Stimulated activated memory B cell treated with anti-CD40 and anti-IgM and Interleukin-4, amounts not matched to agents 10 μg/mL and 1 μg/mL and 100 μg/mL, for 72 hours (primary cell): ENCODE measurements at regions not wholly inside any gene's neighbourhood (a gene's known extent, or its start where the extent isn't known, plus 50 kb on each side); places are given as distances from the start of the nearest gene placed in this dataset.

Experiments used
- ATAC-seq: fragments of 150-1000 bp; cut with Tn5 transposase; 2 replicates; pipeline ENCODE4 v1.10.0; 2021
- H3K27ac Mint-ChIP-seq: one replicate; pipeline ENCODE4 v1.8.0; 2022; ENCODE audit warnings: mild to moderate bottlenecking, mixed read lengths
- H3K27me3 Mint-ChIP-seq: one replicate; pipeline ENCODE4 v1.8.0; 2022; ENCODE audit warnings: mixed read lengths
- H3K36me3 Mint-ChIP-seq: one replicate; pipeline ENCODE4 v1.8.0; 2022; ENCODE audit warnings: mixed read lengths
- H3K4me1 Mint-ChIP-seq: one replicate; pipeline ENCODE4 v1.8.0; 2022; ENCODE audit warnings: mixed read lengths
- H3K4me3 Mint-ChIP-seq: one replicate; pipeline ENCODE4 v1.8.0; 2022; ENCODE audit warnings: mild to moderate bottlenecking, moderate library complexity, mixed read lengths
- H3K9me3 Mint-ChIP-seq: one replicate; pipeline ENCODE4 v1.8.0; 2022; ENCODE audit warnings: mixed read lengths

DNA sequence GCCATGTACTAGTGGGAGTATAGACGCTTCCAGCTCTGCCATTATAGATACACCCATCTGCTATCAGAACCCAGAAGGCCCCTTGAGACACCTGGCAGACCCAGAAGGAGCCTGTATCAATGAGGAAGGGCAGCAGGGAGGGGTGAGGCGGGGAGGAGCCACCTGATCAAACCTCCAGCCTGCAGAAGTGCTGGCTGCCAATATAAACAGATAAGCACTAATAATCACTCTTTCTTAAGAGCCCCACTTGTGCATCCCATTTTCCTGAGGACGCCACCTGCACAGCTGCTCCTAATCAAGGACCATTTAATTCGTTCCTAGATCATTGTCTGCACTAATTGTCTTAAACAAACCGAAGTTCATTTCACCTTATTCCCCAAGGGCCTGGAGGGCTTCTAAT lies 75.0 kb upstream of the NEK6 start:
- Mint-ChIP-seq H3K27ac (no peak overlapping the region), H3K27me3 (peaks cover 13% of the 10 kb centered on the region), H3K4me1 (peaks cover 22% of the 10 kb centered on the region), H3K9me3 (peaks cover 2% of the 10 kb centered on the region), H3K36me3 (no peaks in the 10 kb centered on the region), H3K4me3 (no peak overlapping the region)
- ATAC-seq: no peak

DNA sequence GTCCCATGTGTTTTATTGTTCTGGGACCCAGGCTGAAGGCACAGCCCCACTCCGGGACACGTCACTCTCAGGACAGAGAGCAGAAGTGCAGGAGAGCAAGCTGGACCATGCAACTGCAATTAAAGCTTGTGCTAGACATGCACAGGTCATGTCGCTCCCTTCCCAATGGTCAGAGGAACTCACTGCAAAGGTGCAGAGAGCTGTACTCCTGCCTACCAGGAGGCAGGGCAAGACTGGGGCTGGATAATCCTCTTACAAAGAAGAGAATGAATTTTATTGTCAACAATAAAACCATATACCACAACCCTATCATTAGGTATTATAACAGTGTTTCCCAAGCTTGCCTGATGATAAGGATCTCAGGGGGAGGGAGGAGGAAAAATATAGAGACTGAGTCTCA lies 74.0 kb upstream of the NEK6 start:
- Mint-ChIP-seq H3K4me3 (no peak overlapping the region), H3K27ac (no peak overlapping the region), H3K27me3 (peaks cover 16% of the 10 kb centered on the region), H3K36me3 (no peaks in the 10 kb centered on the region), H3K9me3 (peaks cover 2% of the 10 kb centered on the region), H3K4me1 (peaks cover 31% of the 10 kb centered on the region)
- no peak for ATAC-seq

DNA sequence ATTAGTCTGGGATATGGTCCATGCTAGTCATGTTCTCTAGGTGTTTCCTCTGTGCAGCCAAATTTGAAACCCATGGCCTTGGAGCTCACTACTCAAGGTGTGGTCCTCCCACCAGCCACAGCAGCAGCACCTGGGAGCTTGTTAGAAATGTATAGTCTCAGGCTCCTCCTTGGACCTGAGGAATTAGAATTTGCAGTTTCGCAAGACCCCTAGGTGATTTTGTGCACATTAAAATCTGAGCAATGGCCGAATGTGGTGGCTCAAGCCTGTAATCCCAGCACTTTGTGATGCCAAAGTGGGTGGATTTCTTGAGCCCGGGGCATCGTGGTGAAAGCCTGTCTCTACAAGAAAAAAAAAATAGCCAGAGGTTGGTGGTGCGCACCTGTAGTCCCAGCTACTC lies 72.3 kb upstream of the NEK6 start:
- no peak for ATAC-seq
- H3K36me3 Mint-ChIP-seq: no peaks in the 10 kb centered on the region
- no peak overlapping the region for H3K4me3 Mint-ChIP-seq
- no peak overlapping the region for H3K27ac Mint-ChIP-seq
- H3K9me3 Mint-ChIP-seq: peaks cover 2% of the 10 kb centered on the region
- peaks cover 16% of the 10 kb centered on the region for H3K27me3 Mint-ChIP-seq
- peaks cover 28% of the 10 kb centered on the region for H3K4me1 Mint-ChIP-seq

DNA sequence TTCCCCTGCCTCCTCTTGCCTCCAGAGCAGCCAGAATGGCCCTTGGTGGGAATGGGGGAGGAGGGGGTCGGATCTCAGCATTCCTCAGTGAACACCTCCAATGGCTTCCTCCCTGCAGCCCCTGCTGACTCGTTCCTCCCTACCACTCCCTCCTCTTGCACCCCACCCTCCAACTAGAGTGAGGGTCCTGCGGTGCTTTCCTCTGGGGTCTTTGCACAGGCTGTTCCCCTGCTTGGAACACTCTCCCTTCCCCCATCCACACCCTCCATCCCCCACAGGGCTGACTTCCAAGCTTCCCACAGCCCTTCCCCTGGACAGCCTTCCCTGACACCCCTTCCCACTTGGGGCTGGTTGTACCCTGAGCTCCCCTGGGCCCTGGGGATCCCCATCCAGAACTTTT lies 70.4 kb upstream of the NEK6 start:
- Mint-ChIP-seq H3K27me3 (peaks cover 16% of the 10 kb centered on the region), H3K27ac (peak overlapping the region; percentile 36), H3K4me3 (no peak overlapping the region), H3K9me3 (peaks cover 2% of the 10 kb centered on the region), H3K4me1 (peaks cover 31% of the 10 kb centered on the region), H3K36me3 (no peaks in the 10 kb centered on the region)
- ATAC-seq: no peak

DNA sequence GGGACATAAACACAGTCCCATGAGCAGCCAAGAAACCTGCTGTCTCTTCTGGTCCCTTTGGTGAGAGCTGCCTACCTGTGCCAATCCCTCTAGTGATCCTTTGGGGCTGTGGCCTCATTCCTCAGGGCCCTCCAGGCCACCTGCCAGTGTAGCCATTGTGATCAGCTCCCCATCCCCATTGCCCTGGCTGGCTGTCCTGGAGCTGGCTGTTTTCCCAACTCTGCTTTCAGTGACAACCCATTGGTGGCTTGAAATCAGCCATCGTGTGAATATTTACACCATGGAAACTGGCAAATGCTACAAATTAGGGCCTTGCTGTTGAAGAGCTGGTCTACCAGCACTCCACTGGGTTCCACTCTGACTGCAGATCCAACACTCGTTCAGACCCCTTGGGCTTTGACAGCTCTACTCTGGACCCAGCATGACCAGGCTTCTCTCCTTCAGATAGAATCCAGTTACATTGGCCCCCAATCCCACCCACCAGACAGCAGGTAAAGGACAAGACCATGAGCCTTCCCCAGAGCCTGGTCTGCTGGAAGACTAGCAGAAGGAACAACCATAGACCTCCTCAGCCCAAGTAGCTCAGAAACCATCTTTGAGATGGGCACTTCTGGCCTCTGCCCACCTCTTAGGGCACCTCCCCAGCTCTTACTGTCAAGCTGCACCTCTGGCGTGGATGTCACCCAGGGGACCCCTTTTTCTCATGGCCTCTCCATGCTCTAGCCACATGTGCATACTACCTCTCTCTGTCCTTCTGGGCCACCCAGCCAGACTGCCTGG lies 69.2 kb upstream of the NEK6 start:
- H3K36me3 Mint-ChIP-seq: no peaks in the 10 kb centered on the region
- H3K4me1 Mint-ChIP-seq: peaks cover 41% of the 10 kb centered on the region
- H3K27me3 Mint-ChIP-seq: peaks cover 16% of the 10 kb centered on the region
- no peak for ATAC-seq
- peak overlapping the region; percentile 36 for H3K27ac Mint-ChIP-seq
- H3K4me3 Mint-ChIP-seq: no peak overlapping the region
- peaks cover 2% of the 10 kb centered on the region for H3K9me3 Mint-ChIP-seq

DNA sequence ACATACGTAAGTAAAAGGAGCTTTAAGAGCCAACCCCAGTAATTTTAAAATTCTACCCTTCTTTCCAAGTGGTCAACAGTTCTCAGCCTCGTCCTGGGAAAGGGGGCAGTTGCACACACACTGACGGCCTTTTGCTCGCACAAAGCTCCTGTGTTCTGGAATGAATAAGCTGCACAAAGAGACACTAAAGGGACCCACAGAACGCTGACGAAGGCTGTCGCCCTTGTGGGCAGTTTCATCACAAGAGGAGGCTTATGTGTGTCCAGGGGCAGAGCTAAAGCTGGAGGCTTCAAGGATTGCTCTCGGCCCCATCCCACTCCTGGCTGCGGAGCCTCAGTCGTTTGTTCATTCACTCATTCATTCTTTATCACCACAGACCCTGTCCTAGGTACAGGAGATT lies 67.0 kb upstream of the NEK6 start:
- Mint-ChIP-seq H3K4me3 (no peak overlapping the region), H3K27ac (peak overlapping the region; percentile 54), H3K27me3 (peaks cover 16% of the 10 kb centered on the region), H3K4me1 (peaks cover 50% of the 10 kb centered on the region), H3K36me3 (no peaks in the 10 kb centered on the region), H3K9me3 (peaks cover 6% of the 10 kb centered on the region)
- no peak for ATAC-seq

DNA sequence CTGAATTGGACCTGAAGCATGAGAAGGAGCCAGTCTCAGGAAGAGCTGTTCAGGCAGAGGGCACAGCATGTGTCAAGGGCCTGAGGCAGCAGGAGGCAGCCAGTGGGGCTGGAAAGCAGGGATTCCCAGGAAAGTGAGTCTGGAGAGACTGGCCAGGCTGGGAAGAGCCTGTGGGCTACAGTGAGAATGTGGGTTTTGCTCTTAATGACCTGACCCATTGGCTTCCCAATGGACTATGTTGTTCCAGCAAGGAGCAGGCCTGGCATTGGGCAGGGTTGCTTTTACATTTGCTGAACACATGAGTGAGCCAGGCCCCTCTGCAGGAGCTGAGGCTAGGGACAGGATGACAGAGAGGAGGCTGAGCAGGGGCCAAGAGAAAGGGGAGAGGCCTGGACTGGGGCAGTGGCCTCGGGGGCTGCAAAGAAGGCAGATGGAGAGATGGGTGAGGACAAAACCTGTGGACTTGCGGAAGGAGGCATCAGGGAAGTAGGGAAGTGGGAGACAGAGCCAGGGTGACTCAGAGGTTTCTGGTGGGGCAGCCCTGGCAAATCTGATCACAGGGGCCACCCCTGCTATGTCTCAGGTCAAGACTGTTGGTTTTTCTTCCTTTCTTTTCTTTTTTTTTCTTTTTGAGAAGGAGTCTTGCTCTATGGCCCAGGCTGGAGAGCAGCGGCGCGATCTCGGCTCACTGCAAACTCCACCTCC lies 65.9 kb upstream of the NEK6 start:
- Mint-ChIP-seq H3K9me3 (peaks cover 9% of the 10 kb centered on the region), H3K4me3 (no peak overlapping the region), H3K27ac (peak overlapping the region; percentile 54), H3K27me3 (peaks cover 12% of the 10 kb centered on the region), H3K36me3 (peaks cover 6% of the 10 kb centered on the region), H3K4me1 (peaks cover 53% of the 10 kb centered on the region)
- ATAC-seq: no peak

DNA sequence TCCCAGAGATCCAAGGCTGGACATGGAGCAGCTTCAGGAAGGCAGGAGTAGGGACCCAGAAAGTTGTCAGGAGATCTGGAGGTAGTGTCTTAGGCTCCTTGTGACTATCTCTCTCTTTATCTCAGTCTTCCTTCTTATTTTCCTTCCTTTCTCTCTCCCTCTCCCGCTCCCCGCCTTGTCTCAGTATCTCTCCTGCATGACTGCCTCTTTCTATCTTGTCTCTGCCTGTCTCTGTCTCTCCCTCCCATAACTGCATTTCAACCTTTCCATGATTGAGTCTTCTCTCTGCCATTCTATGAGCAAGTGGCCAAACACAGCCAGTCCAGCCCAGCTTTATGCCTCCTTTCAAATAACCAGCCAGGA lies 61.0 kb upstream of the NEK6 start:
- H3K36me3 Mint-ChIP-seq: peaks cover 6% of the 10 kb centered on the region
- no peaks in the 10 kb centered on the region for H3K27me3 Mint-ChIP-seq
- peaks cover 79% of the 10 kb centered on the region for H3K4me1 Mint-ChIP-seq
- H3K4me3 Mint-ChIP-seq: peak overlapping the region; percentile 71
- peak overlapping the region; percentile 97 for H3K27ac Mint-ChIP-seq
- peaks cover 9% of the 10 kb centered on the region for H3K9me3 Mint-ChIP-seq
- ATAC-seq: no peak

DNA sequence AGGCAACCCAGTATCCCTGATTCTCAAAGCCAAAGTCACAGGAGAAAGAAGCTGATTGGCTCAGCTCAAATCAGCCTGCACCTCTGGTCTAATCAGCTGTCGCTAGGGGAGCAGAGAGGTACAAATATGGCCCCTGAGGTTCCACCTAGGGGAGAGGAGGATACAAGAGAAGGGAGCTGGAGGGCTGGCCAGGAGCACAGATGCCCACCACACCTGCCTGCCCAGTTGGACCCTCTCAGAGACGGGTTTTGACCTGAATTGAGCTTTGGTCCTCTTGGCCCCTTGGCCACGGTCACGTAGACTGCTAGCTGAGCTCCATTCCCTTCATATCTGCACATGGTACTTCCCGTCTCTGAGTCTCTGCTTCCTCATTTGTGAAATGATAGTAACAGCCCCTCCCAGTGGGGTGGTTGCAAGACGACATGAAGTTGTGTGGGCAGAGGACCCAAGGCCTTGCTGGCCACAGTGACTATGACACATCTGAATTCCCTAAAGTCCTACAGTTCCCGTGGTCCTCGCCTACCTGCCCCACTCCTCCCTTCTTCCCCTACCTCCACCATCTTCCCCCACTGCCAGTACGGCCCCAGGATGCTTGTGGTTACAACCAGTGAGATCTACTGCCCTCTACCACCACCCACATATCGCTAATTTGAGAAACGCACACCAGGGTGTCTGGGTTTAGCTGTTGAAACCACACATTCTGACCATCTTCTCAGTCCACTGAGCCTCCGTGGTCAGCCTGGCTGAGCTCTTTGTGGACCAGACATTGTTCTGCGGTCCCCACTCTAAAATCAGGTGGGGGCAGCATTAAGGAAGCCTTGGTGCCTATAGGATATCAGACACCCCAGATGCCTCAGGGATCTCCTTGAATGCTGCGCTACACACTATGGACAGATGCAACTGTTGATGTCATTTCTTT lies 60.3 kb upstream of the NEK6 start:
- H3K9me3 Mint-ChIP-seq: peaks cover 9% of the 10 kb centered on the region
- peak overlapping the region; percentile 71 for H3K4me3 Mint-ChIP-seq
- H3K4me1 Mint-ChIP-seq: peaks cover 83% of the 10 kb centered on the region
- peak overlapping the region; percentile 97 for H3K27ac Mint-ChIP-seq
- H3K27me3 Mint-ChIP-seq: no peaks in the 10 kb centered on the region
- peak; percentile 89 for ATAC-seq
- peaks cover 6% of the 10 kb centered on the region for H3K36me3 Mint-ChIP-seq

DNA sequence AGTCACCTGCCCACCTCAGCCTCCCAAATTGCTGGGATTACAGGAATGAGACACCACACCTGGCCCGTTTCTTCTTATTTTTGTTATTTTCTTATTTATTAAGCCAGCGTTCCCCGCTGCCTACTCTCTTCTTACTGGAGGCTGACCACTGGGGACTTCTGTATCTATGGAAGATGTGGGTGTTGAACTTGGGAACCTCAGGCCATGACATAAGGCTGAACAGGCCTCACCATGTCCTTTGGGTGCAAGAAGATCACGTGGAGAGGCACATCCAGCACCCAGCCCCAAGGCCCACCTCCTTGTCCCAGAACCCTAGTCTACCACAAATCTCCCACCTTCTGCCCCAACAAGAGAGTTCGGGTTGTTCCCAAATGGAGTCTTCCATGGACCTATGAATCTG lies 59.4 kb upstream of the NEK6 start:
- no peak for ATAC-seq
- H3K36me3 Mint-ChIP-seq: peaks cover 6% of the 10 kb centered on the region
- H3K4me3 Mint-ChIP-seq: no peak overlapping the region
- H3K27me3 Mint-ChIP-seq: no peaks in the 10 kb centered on the region
- peak overlapping the region; percentile 97 for H3K27ac Mint-ChIP-seq
- peaks cover 84% of the 10 kb centered on the region for H3K4me1 Mint-ChIP-seq
- H3K9me3 Mint-ChIP-seq: peaks cover 9% of the 10 kb centered on the region

DNA sequence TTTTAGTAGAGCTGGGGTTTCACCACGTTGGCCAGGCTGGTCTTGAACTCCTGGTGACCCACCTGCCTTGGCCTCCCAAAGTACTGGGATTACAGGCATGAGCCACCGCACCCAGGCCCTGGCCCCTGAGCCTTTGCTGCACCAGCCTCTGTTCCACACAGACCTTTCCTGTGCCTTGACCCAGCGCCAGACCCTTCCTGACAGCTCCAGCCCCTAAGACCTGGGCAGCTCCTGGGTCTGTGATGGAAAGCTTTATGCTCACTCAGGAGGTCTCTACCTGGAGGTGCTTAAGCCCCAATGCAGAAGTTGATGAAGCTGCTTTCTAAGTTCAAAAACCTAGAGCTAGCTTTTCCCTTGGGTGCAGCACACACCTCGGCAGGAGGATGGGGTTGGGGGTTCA lies 58.8 kb upstream of the NEK6 start:
- H3K4me3 Mint-ChIP-seq: no peak overlapping the region
- peaks cover 6% of the 10 kb centered on the region for H3K36me3 Mint-ChIP-seq
- peaks cover 9% of the 10 kb centered on the region for H3K9me3 Mint-ChIP-seq
- H3K27ac Mint-ChIP-seq: peak overlapping the region; percentile 97
- H3K27me3 Mint-ChIP-seq: no peaks in the 10 kb centered on the region
- no peak for ATAC-seq
- peaks cover 87% of the 10 kb centered on the region for H3K4me1 Mint-ChIP-seq

DNA sequence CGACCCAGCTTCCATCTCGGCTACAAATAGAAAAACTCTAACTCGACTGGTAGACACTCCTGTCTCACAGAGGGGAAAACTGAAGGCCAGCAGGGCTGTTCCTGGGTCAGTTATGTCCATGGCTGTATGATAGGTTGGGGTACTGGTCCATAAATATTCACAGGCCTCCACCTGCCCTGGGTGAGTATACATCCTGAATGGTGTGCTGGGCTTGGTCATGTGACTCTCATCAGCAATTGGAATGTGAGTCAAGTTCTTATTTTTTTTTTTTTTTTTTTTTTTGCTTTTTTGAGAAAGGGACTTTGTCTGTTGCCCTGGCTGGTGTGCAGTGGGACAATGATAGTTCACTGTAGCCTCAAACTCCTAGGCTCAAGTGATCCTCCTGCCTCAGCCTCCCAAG lies 58.3 kb upstream of the NEK6 start:
- Mint-ChIP-seq H3K4me1 (peaks cover 91% of the 10 kb centered on the region), H3K9me3 (peaks cover 9% of the 10 kb centered on the region), H3K27me3 (no peaks in the 10 kb centered on the region), H3K4me3 (no peak overlapping the region), H3K36me3 (peaks cover 6% of the 10 kb centered on the region), H3K27ac (peak overlapping the region; percentile 97)
- no peak for ATAC-seq

DNA sequence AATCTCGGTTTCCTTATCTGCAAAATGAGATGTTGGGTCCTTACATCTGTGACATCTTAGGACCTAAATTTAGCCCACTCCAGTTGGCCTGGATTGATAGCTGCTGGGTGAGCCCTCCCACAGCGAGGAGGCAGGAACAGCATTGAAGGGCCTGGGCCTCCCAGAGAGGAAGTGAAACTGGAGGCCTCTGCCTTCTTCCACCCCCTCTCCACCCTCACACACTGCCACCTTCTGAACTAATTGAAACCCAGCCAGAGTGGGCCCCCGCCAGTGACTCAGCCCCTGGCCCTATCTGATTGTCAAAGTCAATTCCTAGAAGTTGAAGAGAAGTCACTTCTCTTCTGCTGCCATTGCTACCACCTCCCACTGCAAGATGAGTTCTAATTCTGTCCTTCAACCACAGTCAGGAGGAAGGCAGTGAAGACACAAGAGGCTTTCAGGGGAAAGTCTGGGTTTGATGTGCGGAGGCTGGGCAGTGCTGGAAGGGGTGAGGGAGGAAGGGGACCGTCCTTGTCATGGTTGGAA lies 55.2 kb upstream of the NEK6 start:
- Mint-ChIP-seq H3K4me1 (peaks cover 94% of the 10 kb centered on the region), H3K27me3 (no peaks in the 10 kb centered on the region), H3K36me3 (no peaks in the 10 kb centered on the region)

DNA sequence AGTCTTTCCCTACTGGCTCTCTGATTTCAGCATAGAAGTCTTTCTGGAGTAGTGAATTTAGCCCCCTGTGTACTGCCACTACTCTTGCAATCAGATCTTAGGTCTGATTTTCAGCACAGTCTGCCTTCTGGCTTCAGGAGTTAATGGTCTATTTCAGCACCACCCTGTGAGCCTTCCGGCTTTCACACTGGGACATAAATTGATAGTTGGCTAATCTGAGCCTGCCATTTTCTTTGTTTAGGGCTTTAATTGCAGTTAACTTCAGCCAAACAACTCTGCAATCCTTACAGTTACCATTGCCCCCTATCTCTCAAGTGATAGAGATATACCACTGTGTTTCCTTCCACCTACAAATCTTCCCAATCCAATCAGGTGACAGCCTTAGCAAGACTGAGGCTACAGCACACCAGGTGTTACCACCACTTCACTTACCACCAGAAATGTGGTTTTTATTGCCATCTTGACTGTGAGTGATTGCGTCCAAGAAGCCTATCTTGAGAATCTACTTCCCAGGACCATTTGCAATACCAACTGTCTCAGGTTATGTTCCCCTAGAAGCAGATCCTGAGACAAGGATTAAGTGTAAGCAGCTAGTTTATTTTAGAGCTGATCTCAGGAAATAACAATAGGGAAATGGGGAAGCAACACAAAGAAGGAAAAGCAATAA lies 51.9 kb upstream of the NEK6 start:
- peak overlapping the region; percentile 97 for H3K27ac Mint-ChIP-seq
- ATAC-seq: no peak
- no peaks in the 10 kb centered on the region for H3K36me3 Mint-ChIP-seq
- no peaks in the 10 kb centered on the region for H3K27me3 Mint-ChIP-seq
- H3K9me3 Mint-ChIP-seq: no peaks in the 10 kb centered on the region
- H3K4me3 Mint-ChIP-seq: no peak overlapping the region
- peaks cover 86% of the 10 kb centered on the region for H3K4me1 Mint-ChIP-seq

More for the DNA sequence above, 55.2 kb upstream of the NEK6 start:
- Mint-ChIP-seq H3K27ac (peak overlapping the region; percentile 97), H3K9me3 (no peaks in the 10 kb centered on the region), H3K4me3 (peak overlapping the region; percentile 60)
- ATAC-seq: peak; percentile 94

DNA sequence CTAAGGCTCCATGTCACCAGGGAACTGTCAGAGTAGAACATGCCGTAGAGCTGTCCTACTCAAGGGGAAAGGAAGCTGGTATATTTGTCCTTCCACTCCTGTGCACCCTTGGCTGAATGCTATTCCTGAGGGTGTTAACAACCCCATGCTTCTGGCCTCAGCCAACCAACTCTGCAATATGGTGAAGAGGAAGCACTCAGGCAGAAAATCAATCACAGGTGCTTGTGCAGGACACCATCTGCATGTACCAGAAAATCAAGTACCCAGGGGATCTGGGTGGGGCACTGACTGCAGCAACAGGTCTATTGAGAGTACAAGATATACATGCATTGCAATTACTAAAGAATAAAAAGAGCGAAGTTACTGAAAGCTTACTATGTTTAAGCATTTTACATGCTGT lies 51.4 kb upstream of the NEK6 start:
- no peaks in the 10 kb centered on the region for H3K36me3 Mint-ChIP-seq
- peak overlapping the region; percentile 97 for H3K27ac Mint-ChIP-seq
- ATAC-seq: no peak
- H3K9me3 Mint-ChIP-seq: no peaks in the 10 kb centered on the region
- no peak overlapping the region for H3K4me3 Mint-ChIP-seq
- no peaks in the 10 kb centered on the region for H3K27me3 Mint-ChIP-seq
- H3K4me1 Mint-ChIP-seq: peaks cover 88% of the 10 kb centered on the region
